Stimulated activated CD4-positive, alpha-beta T cell treated with anti-CD3 and anti-CD28 coated beads, Interleukin-1b, Interleukin-23, amount 100 ng/mL, for 24 hours (primary cell): ENCODE measurements at regions not wholly inside any gene's neighbourhood (a gene's known extent, or its start where the extent isn't known, plus 50 kb on each side); places are given as distances from the start of the nearest gene placed in this dataset.

Experiments used
- DNase-seq, 4 experiments: peaks; one replicate each; pipeline ENCODE4 v3.0.0-alpha.2; 2020; ENCODE audit warnings: low read depth in 4 of 4, low spot score in 1 of 4

- DNase-seq: no peak
Observed at GRCh38 chr14:85252011-85252410, 277.9 kb upstream of the FLRT2 start.

GRCh38 chr14:85254711-85255110, 275.2 kb upstream of the FLRT2 start:
- DNase-seq: no peak

- no peak for DNase-seq
Observed at GRCh38 chr14:85257287-85257686, 272.7 kb upstream of the FLRT2 start.

GRCh38 chr14:85263916-85264675, 265.8 kb upstream of the FLRT2 start:
- DNase-seq: no peak

DNA sequence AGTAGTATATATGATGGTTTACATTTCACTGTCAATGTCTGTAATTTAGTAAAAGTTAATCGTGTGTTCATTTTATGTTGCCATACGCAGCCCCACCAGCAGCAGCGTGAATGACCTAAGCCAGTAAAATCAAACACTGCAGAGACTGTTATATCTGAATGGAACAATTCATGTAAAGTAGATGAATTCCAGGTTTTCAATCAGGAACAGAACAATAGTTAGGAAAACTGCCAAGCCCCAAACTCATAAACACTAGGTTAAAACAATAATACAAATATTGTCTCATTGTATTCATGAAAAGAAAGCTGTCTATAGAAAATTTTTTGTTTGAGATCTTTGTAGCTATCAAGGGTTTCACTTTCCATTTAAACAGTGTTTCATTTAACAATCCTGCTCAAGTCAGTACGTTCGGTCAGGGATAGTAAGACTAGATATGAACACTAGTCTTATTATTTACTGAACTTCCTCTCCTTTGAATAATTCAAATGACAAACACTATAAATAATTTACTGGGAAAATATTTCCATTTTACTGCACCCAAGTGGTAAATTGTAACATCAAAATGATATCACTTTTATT, 256.8 kb upstream of the FLRT2 start:
- no peak for DNase-seq

GRCh38 chr14:85273952-85274351, 256.0 kb upstream of the FLRT2 start:
- no peak for DNase-seq

DNA sequence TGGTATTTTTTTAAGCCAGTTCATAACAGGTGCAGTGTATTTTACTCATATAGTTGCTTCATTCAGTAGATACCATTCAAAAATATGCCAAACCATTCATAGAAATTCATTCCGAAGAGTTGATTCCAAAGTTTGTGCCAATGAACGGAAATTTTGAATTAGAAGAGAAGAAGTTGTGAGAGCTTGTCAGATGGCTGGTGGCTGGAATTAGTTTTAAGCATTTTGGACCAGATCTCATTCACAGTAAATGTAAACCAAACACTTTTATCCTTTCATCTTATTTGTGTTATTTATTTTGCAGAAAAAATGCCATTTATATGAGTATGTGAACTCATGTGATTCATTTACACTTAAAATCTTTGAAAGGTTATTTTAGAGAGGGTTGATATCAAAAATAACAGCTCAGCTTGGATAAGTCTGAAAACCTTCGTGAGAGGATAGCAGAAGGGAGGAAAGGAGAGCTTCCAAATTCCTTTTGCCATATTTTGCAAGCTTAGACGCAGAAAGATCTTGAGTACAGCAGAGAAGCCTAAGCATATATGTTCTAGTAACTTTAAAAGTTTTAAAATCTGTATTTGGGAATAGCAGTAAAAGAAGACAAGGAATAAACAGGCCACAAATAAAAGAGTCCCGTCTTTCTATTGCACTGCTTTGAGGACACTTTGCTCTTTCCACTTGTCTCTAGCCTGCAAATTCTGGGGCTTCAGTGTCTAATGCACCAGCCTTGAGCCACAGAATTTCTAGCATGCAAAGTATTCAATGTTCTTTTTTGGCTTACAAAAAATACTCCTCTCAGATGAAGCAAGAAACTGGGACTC, 253.6 kb upstream of the FLRT2 start:
- no peak for DNase-seq

GRCh38 chr14:85276979-85277228, 253.0 kb upstream of the FLRT2 start:
- no peak for DNase-seq

DNA sequence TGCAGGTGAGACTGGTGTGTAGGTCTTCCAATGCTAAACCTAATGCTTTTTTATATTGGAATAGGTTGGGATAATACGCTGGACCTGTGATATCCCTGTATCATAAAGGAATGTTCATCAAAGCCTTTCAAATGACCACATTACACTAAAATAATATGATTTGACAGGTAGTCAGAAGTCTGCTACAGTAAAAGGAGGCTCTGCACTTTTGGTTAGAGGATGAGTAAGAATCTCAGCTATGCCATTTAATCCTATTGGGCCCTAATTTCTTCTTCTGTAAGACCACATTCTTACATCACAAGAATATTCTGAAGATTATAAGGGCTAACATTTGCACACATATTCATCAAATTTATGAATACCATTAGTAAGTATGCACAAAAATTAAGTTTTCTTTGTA, 250.5 kb upstream of the FLRT2 start:
- DNase-seq: no peak

GRCh38 chr14:85280074-85280473, 249.9 kb upstream of the FLRT2 start:
- no peak for DNase-seq

DNA sequence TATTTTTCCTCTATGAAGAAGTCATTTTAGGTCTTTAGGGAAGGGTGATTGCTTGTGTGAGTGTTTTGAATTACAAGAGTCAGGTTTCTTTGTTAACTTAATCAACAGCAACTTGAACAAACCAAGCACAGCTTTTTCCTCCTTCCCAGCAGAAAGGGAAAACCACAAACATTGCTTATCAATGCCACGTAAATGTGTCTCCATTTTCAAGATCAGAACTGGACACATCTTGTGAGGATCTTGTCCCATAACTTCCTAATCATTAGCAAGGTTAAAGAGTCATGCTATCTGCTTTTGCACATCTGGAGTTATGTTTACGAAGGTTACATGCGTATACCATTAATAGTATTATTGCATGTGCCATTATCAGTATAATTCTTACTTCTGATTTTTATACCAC, 248.0 kb upstream of the FLRT2 start:
- no peak for DNase-seq

- no peak for DNase-seq
Observed at GRCh38 chr14:85288041-85288440, 241.9 kb upstream of the FLRT2 start.

DNA sequence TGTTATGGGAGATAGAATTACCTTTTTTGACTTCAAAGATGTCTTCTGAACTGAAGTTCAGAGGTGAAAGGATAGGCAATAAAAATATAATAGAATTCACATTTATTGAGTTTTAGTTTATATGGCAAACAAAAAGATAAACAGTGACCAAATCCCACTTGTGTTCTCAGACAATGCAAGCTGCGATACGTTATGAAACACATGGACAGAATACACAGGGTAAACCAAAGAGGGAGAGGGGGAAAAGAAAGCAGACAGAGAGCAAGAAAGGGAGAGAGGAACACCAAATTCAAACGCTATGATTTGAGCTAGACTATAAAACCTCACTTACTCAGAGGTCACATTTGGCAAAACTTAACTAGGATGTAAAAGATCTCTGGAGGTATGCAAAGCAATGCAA, 238.2 kb upstream of the FLRT2 start:
- no peak for DNase-seq

GRCh38 chr14:85293612-85294234, 236.2 kb upstream of the FLRT2 start:
- DNase-seq: no peak

DNA sequence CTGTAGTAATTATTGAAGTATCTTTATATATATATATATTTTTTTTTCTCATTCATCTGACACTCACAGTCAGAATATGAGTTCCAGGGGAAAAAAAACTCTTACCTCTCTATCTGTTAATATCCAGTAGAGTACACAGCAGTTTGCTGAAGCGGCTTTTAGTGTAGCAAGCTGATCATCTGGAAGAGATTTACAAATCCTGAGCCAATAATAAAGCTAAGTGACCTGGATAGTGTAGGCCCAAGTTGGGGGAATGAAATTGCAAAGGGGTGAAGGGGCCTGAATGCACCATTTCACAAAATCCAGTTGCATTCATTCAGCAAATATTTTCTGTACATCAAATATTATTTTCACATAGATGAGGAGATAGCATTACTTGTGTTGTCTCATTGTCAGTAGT, 234.6 kb upstream of the FLRT2 start:
- DNase-seq: no peak

DNA sequence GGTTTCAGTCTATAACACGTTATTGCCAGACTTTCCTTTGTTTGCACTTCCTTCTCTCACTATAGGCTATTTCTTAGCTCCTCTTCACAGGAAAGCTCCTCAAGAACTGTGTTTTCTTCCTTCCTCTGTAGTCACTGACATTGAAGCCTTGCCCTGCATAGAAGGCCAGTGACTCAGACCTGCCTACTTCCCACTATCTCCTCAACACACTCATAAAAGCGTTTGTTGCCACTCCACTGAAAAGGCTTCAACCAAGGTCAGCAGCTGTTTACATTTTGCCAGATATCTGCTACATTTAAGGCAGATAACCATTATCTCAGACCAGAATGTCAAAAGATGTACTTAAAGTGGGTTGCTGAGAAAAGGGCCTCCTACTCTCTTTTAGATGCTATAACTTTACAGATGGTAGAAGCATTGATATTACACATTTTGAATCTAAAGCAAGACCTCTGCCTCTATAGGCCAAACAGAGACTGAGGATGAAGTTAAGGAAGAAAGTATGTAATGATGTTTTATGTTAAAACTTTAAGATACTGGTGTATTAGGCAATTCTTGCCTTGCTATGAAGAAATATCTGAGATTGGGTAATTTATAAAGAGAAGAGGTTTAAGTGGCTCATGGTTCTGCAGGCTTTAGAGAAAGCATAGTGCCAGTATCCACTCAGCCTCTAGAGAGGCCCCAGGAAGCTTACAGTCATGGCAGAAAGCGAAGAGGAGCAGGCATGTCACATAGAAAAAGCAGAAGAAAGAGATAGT, 233.3 kb upstream of the FLRT2 start:
- DNase-seq: no peak

GRCh38 chr14:85300107-85300506, 229.8 kb upstream of the FLRT2 start:
- DNase-seq: no peak

GRCh38 chr14:85301506-85301905, 228.4 kb upstream of the FLRT2 start:
- DNase-seq: no peak

- DNase-seq: no peak
Observed at GRCh38 chr14:85306024-85306423, 223.9 kb upstream of the FLRT2 start.

DNA sequence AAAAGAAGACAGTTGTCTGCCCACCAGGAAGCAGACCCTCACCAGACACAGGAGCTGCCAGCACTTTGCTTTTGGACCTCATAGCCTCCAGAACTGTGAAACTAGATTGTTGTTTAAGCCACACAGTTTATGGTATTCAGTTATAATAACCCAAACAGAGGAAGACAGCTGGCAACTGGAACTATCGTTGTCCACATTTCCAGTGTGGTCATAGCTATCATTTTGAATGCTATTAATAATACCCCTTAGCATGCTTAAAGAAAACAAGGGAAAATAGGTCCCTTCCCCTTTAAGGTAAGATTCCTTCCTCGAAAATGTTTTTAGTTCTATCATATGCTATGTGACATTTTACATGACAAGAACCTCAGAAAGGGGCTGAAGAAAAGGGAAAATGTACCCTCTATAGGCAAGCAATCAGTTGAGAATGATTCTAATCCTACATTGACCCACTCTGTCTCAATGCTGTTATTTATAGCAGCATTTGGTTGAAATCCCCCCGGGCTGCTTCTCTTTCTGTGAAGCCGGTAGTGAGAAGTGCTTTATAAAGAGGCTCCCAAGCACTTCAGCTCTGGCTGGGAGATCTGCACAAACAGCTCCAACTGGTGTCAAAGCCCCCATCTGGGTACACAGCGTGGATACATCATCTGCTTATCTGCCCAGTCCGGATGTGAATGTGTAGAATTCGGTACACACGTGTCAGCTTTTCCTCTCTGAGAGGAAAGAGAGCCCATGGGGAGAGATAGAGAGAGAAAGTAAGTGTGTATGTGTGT, 221.2 kb upstream of the FLRT2 start:
- DNase-seq: no peak
